Loucy (cell line): ENCODE measurements at regions not wholly inside any gene's neighbourhood (a gene's known extent, or its start where the extent isn't known, plus 50 kb on each side); places are given as distances from the start of the nearest gene placed in this dataset.

Experiments
- CTCF ChIP-seq: fragments of 200-600 bp; sonication (generic); conservative IDR thresholded peaks from 2 replicates; pipeline ENCODE4 v1.5.1; 2014; ENCODE audit warnings: mild to moderate bottlenecking, antibody characterized with exemption, low read length
- EZH2phosphoT487 ChIP-seq: fragments of 200-600 bp; IDR thresholded peaks from 2 replicates; pipeline ENCODE4 v1.6.1; 2018; ENCODE audit warnings: antibody characterized with exemption, mild to moderate bottlenecking, moderate library complexity, borderline replicate concordance

GRCh38 chr20:53664121-53664520 lies 70.5 kb upstream of the ZNF217 start:
- TF ChIP-seq CTCF (no peak), EZH2phosphoT487 (no peak)
